SU-DHL-6 (cell line): ENCODE measurements at regions not wholly inside any gene's neighbourhood (a gene's known extent, or its start where the extent isn't known, plus 50 kb on each side); places are given as distances from the start of the nearest gene placed in this dataset.
A peak's percentile ranks its signal among the peaks of the same experiment; 100 is the strongest.

ENCODE experiments used
- H2AFZ ChIP-seq: fragments of 200-600 bp; sonication (generic); 2 replicates; pipeline ENCODE4 v1.6.1; 2014; ENCODE audit warnings: low read depth, mild to moderate bottlenecking, moderate library complexity, mixed read lengths, antibody characterized with exemption, low read length; ENCODE audit not compliant: severe bottlenecking
- H3F3A ChIP-seq: fragments of 200-600 bp; shearing (Covaris generic); 2 replicates; pipeline ENCODE4 v1.6.0; 2016; ENCODE audit warnings: antibody characterized with exemption, mild to moderate bottlenecking; ENCODE audit not compliant: insufficient read depth
- H3K27ac ChIP-seq: fragments of 200-600 bp; sonication (generic); 2 replicates; pipeline ENCODE4 v1.5.1; 2016; ENCODE audit warnings: low read depth, mild to moderate bottlenecking, low read length, moderate library complexity, mixed read lengths
- H3K27me3 ChIP-seq: fragments of 200-600 bp; sonication (generic), shearing (Covaris generic); 2 replicates; pipeline ENCODE4 v1.6.0; 2014; ENCODE audit warnings: mild to moderate bottlenecking, low read length
- H3K36me3 ChIP-seq: fragments of 200-600 bp; sonication (generic); 2 replicates; pipeline ENCODE4 v1.6.1; 2014; ENCODE audit warnings: mild to moderate bottlenecking, low read length, mixed read lengths
- H3K4me2 ChIP-seq: fragments of 300-600, 200-600 bp; shearing (Covaris generic), sonication (generic); 2 replicates; pipeline ENCODE4 v1.6.0; 2014; ENCODE audit warnings: low read length, low read depth, mild to moderate bottlenecking; ENCODE audit not compliant: poor library complexity, severe bottlenecking
- H3K4me3 ChIP-seq: fragments of 200-600 bp; sonication (generic); 2 replicates; pipeline ENCODE4 v1.5.1; 2014; ENCODE audit warnings: antibody characterized with exemption, low read length, mild to moderate bottlenecking, mixed read lengths; ENCODE audit not compliant: insufficient read depth, poor library complexity, severe bottlenecking
- H3K79me2 ChIP-seq: fragments of 200-600 bp; sonication (generic); 2 replicates; pipeline ENCODE4 v1.6.1; 2014; ENCODE audit warnings: mild to moderate bottlenecking, low read length, moderate library complexity; ENCODE audit not compliant: insufficient read depth
- H3K9ac ChIP-seq: fragments of 200-600 bp; sonication (generic); 2 replicates; pipeline ENCODE4 v1.7.0; 2014; ENCODE audit warnings: mild to moderate bottlenecking, low read length
- H3K9me2 ChIP-seq: fragments of 200-600 bp; sonication (generic); replicated peaks from 2 replicates; pipeline ENCODE4 v1.6.1; 2014; ENCODE audit warnings: low read length; ENCODE audit not compliant: insufficient read depth
- H3K9me3 ChIP-seq: fragments of 200-600 bp; sonication (generic); 2 replicates; pipeline ENCODE4 v1.6.1; 2014; ENCODE audit warnings: low read length, mixed read lengths; ENCODE audit not compliant: insufficient read depth
- H4K20me1 ChIP-seq: fragments of 200-600 bp; sonication (generic); 2 replicates; pipeline ENCODE4 v1.6.1; 2014; ENCODE audit warnings: low read depth, mild to moderate bottlenecking, antibody characterized with exemption, low read length, moderate library complexity, mixed read lengths
- EZH2phosphoT487 ChIP-seq: fragments of 200-600 bp; sonication (generic), shearing (Covaris generic); conservative IDR thresholded peaks from 2 replicates; pipeline ENCODE4 v1.6.1; 2018; ENCODE audit warnings: mild to moderate bottlenecking, antibody characterized with exemption, low read length, moderate library complexity, mixed read lengths
- TF ChIP-seq, protein P1 (sequence below): fragments of 200-600 bp; sonication (generic); IDR thresholded peaks from one replicate; pipeline ENCODE4 v1.5.1; 2017; ENCODE audit warnings: antibody characterized with exemption, mild to moderate bottlenecking, low read length, moderate library complexity; ENCODE audit not compliant: insufficient read depth, poor library complexity, severe bottlenecking

- Histone ChIP-seq H3K27ac (peak overlapping the region; percentile 21), H3K9ac (peak overlapping the region; percentile 6; the same call in 1 of the 2 replicates), H3K9me2 (no peaks in the 10 kb centered on the region), H3K4me2 (no peak overlapping the region), H3K9me3 (no peaks in the 10 kb centered on the region), H3F3A (peaks cover 11% of the 10 kb centered on the region; the same call in 1 of the 2 replicates), H3K27me3 (no peaks in the 10 kb centered on the region), H4K20me1 (no peaks in the 10 kb centered on the region), H3K79me2 (no peaks in the 10 kb centered on the region), H3K36me3 (no peaks in the 10 kb centered on the region), H3K4me3 (no peak overlapping the region), H2AFZ (peak overlapping the region; percentile 9)
- no peak for TF ChIP-seq EZH2phosphoT487
- TF ChIP-seq, protein P1, sequence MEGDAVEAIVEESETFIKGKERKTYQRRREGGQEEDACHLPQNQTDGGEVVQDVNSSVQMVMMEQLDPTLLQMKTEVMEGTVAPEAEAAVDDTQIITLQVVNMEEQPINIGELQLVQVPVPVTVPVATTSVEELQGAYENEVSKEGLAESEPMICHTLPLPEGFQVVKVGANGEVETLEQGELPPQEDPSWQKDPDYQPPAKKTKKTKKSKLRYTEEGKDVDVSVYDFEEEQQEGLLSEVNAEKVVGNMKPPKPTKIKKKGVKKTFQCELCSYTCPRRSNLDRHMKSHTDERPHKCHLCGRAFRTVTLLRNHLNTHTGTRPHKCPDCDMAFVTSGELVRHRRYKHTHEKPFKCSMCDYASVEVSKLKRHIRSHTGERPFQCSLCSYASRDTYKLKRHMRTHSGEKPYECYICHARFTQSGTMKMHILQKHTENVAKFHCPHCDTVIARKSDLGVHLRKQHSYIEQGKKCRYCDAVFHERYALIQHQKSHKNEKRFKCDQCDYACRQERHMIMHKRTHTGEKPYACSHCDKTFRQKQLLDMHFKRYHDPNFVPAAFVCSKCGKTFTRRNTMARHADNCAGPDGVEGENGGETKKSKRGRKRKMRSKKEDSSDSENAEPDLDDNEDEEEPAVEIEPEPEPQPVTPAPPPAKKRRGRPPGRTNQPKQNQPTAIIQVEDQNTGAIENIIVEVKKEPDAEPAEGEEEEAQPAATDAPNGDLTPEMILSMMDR = no peak
These were observed 105.8 kb upstream of the DUSP22 start for GRCh38 chr6:186340-186965.

GRCh38 chr6:187210-187861, 105.0 kb upstream of the DUSP22 start:
- Histone ChIP-seq H3K9me3 (no peaks in the 10 kb centered on the region), H3K36me3 (no peaks in the 10 kb centered on the region), H3K4me3 (no peak overlapping the region), H3K9me2 (no peaks in the 10 kb centered on the region), H3K4me2 (no peak overlapping the region), H3K27ac (peak overlapping the region; percentile 21), H3K27me3 (no peaks in the 10 kb centered on the region), H3K79me2 (no peaks in the 10 kb centered on the region), H3K9ac (no peak overlapping the region), H2AFZ (no peak overlapping the region), H3F3A (0 out of 2 replicates have a peak, but pooled peaks cover 7% of the 10 kb centered on the region), H4K20me1 (no peaks in the 10 kb centered on the region)
- TF ChIP-seq, protein P1 = no peak
- no peak for TF ChIP-seq EZH2phosphoT487

DNA sequence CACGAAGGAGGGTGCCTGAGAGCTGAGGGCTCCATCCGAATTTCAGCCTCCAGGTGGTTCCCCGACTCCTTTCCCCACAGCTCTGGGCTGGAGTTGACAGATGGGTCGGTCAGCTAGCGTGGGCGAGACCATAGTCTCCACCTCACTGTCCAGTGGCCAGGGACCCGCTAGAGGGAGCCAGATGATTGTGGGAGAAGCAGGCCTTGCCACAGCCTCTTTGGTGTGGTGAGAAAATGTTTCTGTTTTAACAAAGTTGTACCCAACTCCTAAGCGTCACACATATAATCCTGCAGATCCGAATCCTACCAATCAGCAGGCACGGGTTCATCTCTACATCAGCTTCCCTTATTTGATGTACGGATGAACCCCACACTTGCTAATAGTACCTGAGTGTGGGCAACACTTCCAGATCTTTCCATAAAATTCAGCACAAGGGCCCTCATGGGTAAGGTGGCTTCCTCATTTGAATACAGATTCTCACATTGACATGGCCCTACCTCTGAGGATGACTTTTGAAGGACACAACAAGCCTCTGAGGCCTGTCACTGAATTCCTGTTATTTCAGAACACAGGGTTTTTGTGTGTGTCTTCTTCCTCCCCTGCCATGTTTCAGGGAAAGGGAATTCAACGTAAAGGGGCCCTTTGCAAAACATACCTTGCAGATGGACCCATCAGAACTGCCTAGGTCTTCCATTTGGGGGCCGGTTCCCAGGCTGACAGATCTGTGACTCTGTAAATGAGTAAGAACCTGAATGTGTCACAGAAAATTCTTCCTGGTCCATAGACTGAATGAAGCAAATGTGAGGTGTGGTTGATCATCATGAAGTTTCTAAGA, 103.2 kb upstream of the DUSP22 start:
- peak overlapping the region; percentile 22 for H2AFZ ChIP-seq
- H3K9ac ChIP-seq = peak overlapping the region; percentile 1; the same call in 1 of the 2 replicates
- no peaks in the 10 kb centered on the region for H4K20me1 ChIP-seq
- H3K9me3 ChIP-seq = no peaks in the 10 kb centered on the region
- H3K4me3 ChIP-seq = no peak overlapping the region
- H3K27ac ChIP-seq = no peak overlapping the region
- TF ChIP-seq EZH2phosphoT487 = no peak
- TF ChIP-seq, protein P1 = peak; percentile 98
- H3K36me3 ChIP-seq = no peaks in the 10 kb centered on the region
- H3K9me2 ChIP-seq = no peaks in the 10 kb centered on the region
- no peaks in the 10 kb centered on the region for H3K79me2 ChIP-seq
- H3K27me3 ChIP-seq = no peaks in the 10 kb centered on the region
- no peak overlapping the region for H3K4me2 ChIP-seq
- peaks cover 1% of the 10 kb centered on the region; the same call in 1 of the 2 replicates for H3F3A ChIP-seq
